GM12872 (cell line): ENCODE measurements at regions not wholly inside any gene's neighbourhood (a gene's known extent, or its start where the extent isn't known, plus 50 kb on each side); places are given as distances from the start of the nearest gene placed in this dataset.

Experiments used
- CTCF ChIP-seq: IDR thresholded peaks from 3 replicates; pipeline ENCODE4 v1.5.1; 2011; ENCODE audit warnings: low read depth, mild to moderate bottlenecking, low read length, moderate library complexity; ENCODE audit not compliant: insufficient read depth

GRCh38 chr2:220641137-220641536 lies 931.0 kb downstream of the EPHA4 start:
- TF ChIP-seq CTCF, result no peak

- TF ChIP-seq CTCF, result no peak
These were observed 925.7 kb downstream of the EPHA4 start for GRCh38 chr2:220646424-220646823.

GRCh38 chr2:220648628-220649027 lies 923.5 kb downstream of the EPHA4 start:
- no peak for TF ChIP-seq CTCF

GRCh38 chr2:220653776-220654175 lies 918.3 kb downstream of the EPHA4 start:
- no peak for TF ChIP-seq CTCF

- TF ChIP-seq CTCF, result no peak
These were observed 917.8 kb downstream of the EPHA4 start for GRCh38 chr2:220654322-220654721.

- no peak for TF ChIP-seq CTCF
These were observed 911.6 kb downstream of the EPHA4 start for GRCh38 chr2:220660277-220661145.

- TF ChIP-seq CTCF, result no peak
These were observed 909.7 kb downstream of the EPHA4 start for GRCh38 chr2:220662431-220662830.

- TF ChIP-seq CTCF, result no peak
These were observed 909.0 kb downstream of the EPHA4 start for GRCh38 chr2:220663065-220663464.
